CD14-positive monocyte (primary cell): ENCODE measurements at regions not wholly inside any gene's neighbourhood (a gene's known extent, or its start where the extent isn't known, plus 50 kb on each side); places are given as distances from the start of the nearest gene placed in this dataset.

Source experiments
- DNase-seq, 3 donors: peaks; one replicate each; pipeline ENCODE4 v3.0.0-alpha.2; 2011 to 2022
- H2AFZ ChIP-seq: 2 replicates; pipeline ENCODE4 v1.6.0; 2012; ENCODE audit warnings: mild to moderate bottlenecking, low read depth, low read length, inconsistent platforms; ENCODE audit not compliant: insufficient read depth, poor library complexity, severe bottlenecking
- H3K27ac ChIP-seq, 2 donors: 1 replicate in 1 of 2; 2 replicates in 1 of 2; pipeline ENCODE4 v1.5.1; 2012 to 2013; ENCODE audit warnings: low read length in 2 of 2, control low read depth in 1 of 2, inconsistent platforms in 1 of 2, low read depth in 1 of 2, mild to moderate bottlenecking in 1 of 2
- H3K27me3 ChIP-seq, 2 donors: one replicate each; pipeline versions ENCODE4 v1.6.0 to v1.6.1; 2011 to 2013; ENCODE audit warnings: low read length in 2 of 2; ENCODE audit not compliant: control insufficient read depth in 2 of 2, insufficient read depth in 2 of 2
- H3K36me3 ChIP-seq, 2 donors: replicated peaks in 1 of 2; 1 replicate in 1 of 2; 2 replicates in 1 of 2; pipeline versions ENCODE4 v1.5.1 to v1.6.1; 2012 to 2013; ENCODE audit warnings: low read length in 2 of 2, control low read depth in 1 of 2, inconsistent platforms in 1 of 2, mild to moderate bottlenecking in 1 of 2; ENCODE audit not compliant: insufficient read depth in 2 of 2, control insufficient read depth in 1 of 2
- H3K4me1 ChIP-seq, 2 donors: 1 replicate in 1 of 2; 2 replicates in 1 of 2; pipeline versions ENCODE4 v1.5.1 to v1.6.1; 2012 to 2013; ENCODE audit warnings: low read length in 2 of 2, control low read depth in 1 of 2, inconsistent platforms in 1 of 2, mild to moderate bottlenecking in 1 of 2, moderate library complexity in 1 of 2; ENCODE audit not compliant: insufficient read depth in 2 of 2, control insufficient read depth in 1 of 2
- H3K4me2 ChIP-seq: replicated peaks from 2 replicates; pipeline ENCODE3; 2012; ENCODE audit warnings: low read length, moderate library complexity, mild to moderate bottlenecking; ENCODE audit not compliant: poor library complexity, severe bottlenecking; ENCODE audit errors: extremely low read depth
- H3K4me3 ChIP-seq, 3 experiments: fragments of 200-600 bp in 1 of 3; sonication (generic) in 1 of 3; replicated peaks in 1 of 3; 1 replicate in 2 of 3; 2 replicates in 1 of 3; pipeline ENCODE4 v1.5.1; 2011 to 2013; ENCODE audit warnings: low read length in 3 of 3, mild to moderate bottlenecking in 3 of 3, control low read depth in 2 of 3, low read depth in 2 of 3, inconsistent platforms in 1 of 3, moderate library complexity in 1 of 3
- H3K79me2 ChIP-seq: 2 replicates; pipeline ENCODE4 v1.6.0; 2012; ENCODE audit warnings: mild to moderate bottlenecking, control low read depth, inconsistent platforms, low read length, moderate library complexity; ENCODE audit not compliant: insufficient read depth
- H3K9ac ChIP-seq: 2 replicates; pipeline ENCODE4 v1.6.0; 2017; ENCODE audit warnings: low read length, mild to moderate bottlenecking; ENCODE audit not compliant: insufficient read depth, poor library complexity, severe bottlenecking
- H3K9me3 ChIP-seq, 2 donors: replicated peaks in 1 of 2; 1 replicate in 1 of 2; 2 replicates in 1 of 2; pipeline versions ENCODE4 v1.5.1 to v1.6.1; 2012 to 2013; ENCODE audit warnings: low read length in 2 of 2, control low read depth in 1 of 2; ENCODE audit not compliant: control insufficient read depth in 1 of 2, insufficient read depth in 1 of 2
- H4K20me1 ChIP-seq: 2 replicates; pipeline ENCODE4 v1.6.0; 2012; ENCODE audit warnings: mild to moderate bottlenecking, low read length, control low read depth, moderate library complexity; ENCODE audit not compliant: insufficient read depth
- H3K27ac Mint-ChIP-seq, 7 donors: one replicate each; pipeline ENCODE4 v1.8.0; 2020; ENCODE audit warnings: mild to moderate bottlenecking in 7 of 7, mixed read lengths in 7 of 7, moderate library complexity in 6 of 7, inconsistent platforms in 2 of 7
- H3K27me3 Mint-ChIP-seq, 3 donors: one replicate each; pipeline ENCODE4 v1.8.0; 2021 to 2022; ENCODE audit warnings: low read depth in 3 of 3, mild to moderate bottlenecking in 3 of 3, mixed read lengths in 3 of 3, moderate library complexity in 3 of 3, inconsistent platforms in 1 of 3
- H3K36me3 Mint-ChIP-seq, 2 donors: one replicate each; pipeline ENCODE4 v1.8.0; 2020; ENCODE audit warnings: mixed read lengths in 2 of 2, inconsistent platforms in 1 of 2, mild to moderate bottlenecking in 1 of 2
- H3K4me1 Mint-ChIP-seq: one replicate; pipeline ENCODE4 v1.8.0; 2020; ENCODE audit warnings: mild to moderate bottlenecking, mixed read lengths
- H3K4me3 Mint-ChIP-seq, 2 donors: one replicate each; pipeline ENCODE4 v1.8.0; 2020; ENCODE audit warnings: mild to moderate bottlenecking in 2 of 2, mixed read lengths in 2 of 2, moderate library complexity in 1 of 2
- H3K9me3 Mint-ChIP-seq, 7 donors: one replicate each; pipeline ENCODE4 v1.8.0; 2020 to 2022; ENCODE audit warnings: mixed read lengths in 7 of 7, mild to moderate bottlenecking in 6 of 7, moderate library complexity in 6 of 7, inconsistent platforms in 2 of 7
- WGBS: methylation state at CpG from one replicate; pipeline ENCODE4 v1.1.5; 2013; ENCODE audit warnings: missing lambda C conversion rate; ENCODE audit not compliant: insufficient coverage; 5-methylcytosine and 5-hydroxymethylcytosine counted together
- intact Hi-C, 2 donors: fragments of 100-400 bp; cut with micrococcal nuclease; formaldehyde crosslinking; loops; one replicate each; pipeline versions ENCODE4 v1.15.0 to v1.15.1; 2023
- TF ChIP-seq, protein P1 (sequence below): fragments of 200-600 bp; IDR thresholded peaks from one replicate; pipeline ENCODE4 v1.8.0; 2022; ENCODE audit warnings: antibody characterized with exemption, mild to moderate bottlenecking

DNA sequence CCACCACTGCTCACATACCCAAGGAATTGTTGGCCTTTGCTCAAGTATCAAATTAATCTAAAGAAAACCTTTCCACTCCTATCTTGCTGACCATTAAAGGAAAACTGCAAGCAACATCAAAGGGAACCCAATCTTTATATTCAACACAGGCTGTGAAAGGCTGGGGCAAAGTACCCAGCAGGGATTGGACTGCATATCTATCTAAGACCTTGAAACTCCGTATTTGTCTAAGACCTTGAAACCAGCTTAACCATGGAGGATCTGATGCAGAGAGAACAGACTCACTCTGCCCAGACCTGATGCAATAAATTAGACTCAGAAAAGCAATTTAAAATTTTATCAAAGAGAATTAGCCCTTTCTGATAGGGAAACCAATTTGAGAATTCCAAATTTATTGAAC lies 102.2 kb downstream of the DIO2 start:
- Mint-ChIP-seq H3K36me3 (no peaks in the 10 kb centered on the region), H3K27ac (no peak overlapping the region), H3K9me3 (peaks cover 0 to 2% (median 2%) of the 10 kb centered on the region in 7 donors), H3K4me1 (no peaks in the 10 kb centered on the region), H3K27me3 (peaks cover 0 to 1% (median 0%) of the 10 kb centered on the region in 3 donors), H3K4me3 (no peak overlapping the region)
- no peak for DNase-seq
- Histone ChIP-seq H3K79me2 (no peaks in the 10 kb centered on the region), H2AFZ (no peak overlapping the region), H3K9me3 (no peaks in the 10 kb centered on the region), H3K27me3 (no peaks in the 10 kb centered on the region), H3K27ac (no peak overlapping the region), H4K20me1 (no peaks in the 10 kb centered on the region), H3K4me1 (no peaks in the 10 kb centered on the region), H3K4me3 (no peak overlapping the region), H3K4me2 (no peak overlapping the region), H3K9ac (no peak overlapping the region), H3K36me3 (no peaks in the 10 kb centered on the region)
- TF ChIP-seq, protein P1, sequence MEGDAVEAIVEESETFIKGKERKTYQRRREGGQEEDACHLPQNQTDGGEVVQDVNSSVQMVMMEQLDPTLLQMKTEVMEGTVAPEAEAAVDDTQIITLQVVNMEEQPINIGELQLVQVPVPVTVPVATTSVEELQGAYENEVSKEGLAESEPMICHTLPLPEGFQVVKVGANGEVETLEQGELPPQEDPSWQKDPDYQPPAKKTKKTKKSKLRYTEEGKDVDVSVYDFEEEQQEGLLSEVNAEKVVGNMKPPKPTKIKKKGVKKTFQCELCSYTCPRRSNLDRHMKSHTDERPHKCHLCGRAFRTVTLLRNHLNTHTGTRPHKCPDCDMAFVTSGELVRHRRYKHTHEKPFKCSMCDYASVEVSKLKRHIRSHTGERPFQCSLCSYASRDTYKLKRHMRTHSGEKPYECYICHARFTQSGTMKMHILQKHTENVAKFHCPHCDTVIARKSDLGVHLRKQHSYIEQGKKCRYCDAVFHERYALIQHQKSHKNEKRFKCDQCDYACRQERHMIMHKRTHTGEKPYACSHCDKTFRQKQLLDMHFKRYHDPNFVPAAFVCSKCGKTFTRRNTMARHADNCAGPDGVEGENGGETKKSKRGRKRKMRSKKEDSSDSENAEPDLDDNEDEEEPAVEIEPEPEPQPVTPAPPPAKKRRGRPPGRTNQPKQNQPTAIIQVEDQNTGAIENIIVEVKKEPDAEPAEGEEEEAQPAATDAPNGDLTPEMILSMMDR, result no peak
- intact Hi-C loops, result no loop called here
- WGBS, result 100% methylated on average over 1 of the region's 1 CpG

DNA sequence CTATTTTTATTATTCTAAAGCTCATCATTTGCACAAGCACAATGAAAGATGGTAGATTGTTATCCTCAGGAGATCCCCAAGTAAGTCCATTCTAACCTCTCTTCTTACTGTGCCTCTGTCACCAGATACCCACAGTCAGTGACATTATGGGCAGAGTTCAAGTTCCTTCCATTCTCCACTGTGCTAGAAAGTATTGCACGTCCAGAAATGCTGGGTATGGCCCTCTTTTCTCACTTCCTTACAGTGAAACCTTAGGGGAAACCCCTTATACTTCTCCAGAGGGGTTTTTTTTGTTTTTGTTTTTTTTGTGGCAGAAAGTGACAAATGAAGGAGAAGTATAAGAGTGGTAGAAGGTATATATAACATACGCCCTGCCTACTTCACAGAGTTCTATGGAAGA lies 102.9 kb downstream of the DIO2 start:
- no peaks in the 10 kb centered on the region for H3K27me3 ChIP-seq
- no peaks in the 10 kb centered on the region for H3K36me3 ChIP-seq
- no peak overlapping the region for H3K9ac ChIP-seq
- no peaks in the 10 kb centered on the region for H4K20me1 ChIP-seq
- H3K4me2 ChIP-seq, result no peak overlapping the region
- no peaks in the 10 kb centered on the region for H3K36me3 Mint-ChIP-seq
- no peaks in the 10 kb centered on the region for H3K79me2 ChIP-seq
- no peak overlapping the region for H3K27ac Mint-ChIP-seq
- no peaks in the 10 kb centered on the region for H3K9me3 ChIP-seq
- no peaks in the 10 kb centered on the region for H3K4me1 Mint-ChIP-seq
- TF ChIP-seq, protein P1, result no peak
- H3K4me3 ChIP-seq, result no peak overlapping the region
- no peak overlapping the region for H2AFZ ChIP-seq
- intact Hi-C loops, result no loop called here
- WGBS, result no CpG with 5 or more reads among the region's 2 CpGs
- peaks cover 0 to 2% (median 2%) of the 10 kb centered on the region in 7 donors for H3K9me3 Mint-ChIP-seq
- H3K27ac ChIP-seq, result no peak overlapping the region
- H3K4me3 Mint-ChIP-seq, result no peak overlapping the region
- peaks cover 0 to 1% (median 0%) of the 10 kb centered on the region in 3 donors for H3K27me3 Mint-ChIP-seq
- no peak for DNase-seq
- H3K4me1 ChIP-seq, result no peaks in the 10 kb centered on the region
